Common myeloid progenitor, CD34-positive (primary cell): ENCODE measurements at regions not wholly inside any gene's neighbourhood (a gene's known extent, or its start where the extent isn't known, plus 50 kb on each side); places are given as distances from the start of the nearest gene placed in this dataset.

Experiments used
- CTCF ChIA-PET: fragments of 350-600 bp; sonication (Branson Sonifier 250); formaldehyde crosslinking; loops from one replicate; lab custom pipeline; 2021; ENCODE audit warnings: antibody characterized with exemption; lab: Charles Lee
- POLR2A ChIA-PET: fragments of 350-600 bp; sonication (Branson Sonifier 250); formaldehyde crosslinking; loops from one replicate; lab custom pipeline; 2021; ENCODE audit warnings: antibody characterized with exemption; lab: Charles Lee
- DNase-seq, 3 donors: peaks; one replicate each; pipeline versions ENCODE4 v3.0.0 to v3.0.0-alpha.2; 2013
- H3K27ac ChIP-seq, 2 experiments: 1 replicate in 1 of 2; 2 replicates in 1 of 2; pipeline ENCODE4 v1.7.0; 2013; ENCODE audit warnings: inconsistent platforms in 2 of 2, low read length in 2 of 2, mild to moderate bottlenecking in 2 of 2, low read depth in 1 of 2, moderate library complexity in 1 of 2; ENCODE audit not compliant: severe bottlenecking in 2 of 2, insufficient read depth in 1 of 2, poor library complexity in 1 of 2
- H3K27me3 ChIP-seq, 5 experiments: replicated peaks in 2 of 5; 1 replicate in 3 of 5; 2 replicates in 2 of 5; pipeline versions ENCODE4 v1.6.1 to v1.7.0; 2013; ENCODE audit warnings: low read length in 4 of 5, mild to moderate bottlenecking in 2 of 5, moderate library complexity in 2 of 5, inconsistent platforms in 1 of 5; ENCODE audit not compliant: insufficient read depth in 5 of 5, control insufficient read depth in 4 of 5
- H3K36me3 ChIP-seq, 4 experiments: 1 replicate in 2 of 4; 2 replicates in 2 of 4; pipeline versions ENCODE4 v1.6.1 to v1.7.0; 2013; ENCODE audit warnings: low read length in 3 of 4, control low read depth in 1 of 4, mild to moderate bottlenecking in 1 of 4; ENCODE audit not compliant: control insufficient read depth in 4 of 4, insufficient read depth in 4 of 4
- H3K4me1 ChIP-seq, 4 experiments: 1 replicate in 3 of 4; 2 replicates in 1 of 4; pipeline versions ENCODE4 v1.6.1 to v1.7.1; 2013; ENCODE audit warnings: low read length in 3 of 4, mild to moderate bottlenecking in 3 of 4, control low read depth in 1 of 4, inconsistent platforms in 1 of 4, moderate library complexity in 1 of 4; ENCODE audit not compliant: control insufficient read depth in 4 of 4, insufficient read depth in 4 of 4; ENCODE audit errors: control extremely low read depth in 1 of 4
- H3K4me3 ChIP-seq, 7 experiments: 1 replicate in 4 of 7; 2 replicates in 3 of 7; pipeline versions ENCODE4 v1.5.1 to v1.7.0; 2013; ENCODE audit warnings: mild to moderate bottlenecking in 7 of 7, low read length in 6 of 7, moderate library complexity in 6 of 7, inconsistent platforms in 2 of 7, low read depth in 2 of 7, control low read depth in 1 of 7; ENCODE audit not compliant: insufficient read depth in 4 of 7, control insufficient read depth in 1 of 7; ENCODE audit errors: extremely low read depth in 1 of 7
- H3K9me3 ChIP-seq, 5 experiments: 1 replicate in 4 of 5; 2 replicates in 1 of 5; pipeline versions ENCODE4 v1.6.1 to v1.7.1; 2013; ENCODE audit warnings: low read length in 4 of 5, mild to moderate bottlenecking in 2 of 5, inconsistent platforms in 1 of 5, low read depth in 1 of 5, moderate library complexity in 1 of 5; ENCODE audit not compliant: control insufficient read depth in 4 of 5, insufficient read depth in 2 of 5; ENCODE audit errors: control extremely low read depth in 1 of 5
- WGBS: methylation state at CpG from one replicate; pipeline ENCODE4 v1.1.5; 2013; ENCODE audit not compliant: insufficient coverage; 5-methylcytosine and 5-hydroxymethylcytosine counted together

DNA sequence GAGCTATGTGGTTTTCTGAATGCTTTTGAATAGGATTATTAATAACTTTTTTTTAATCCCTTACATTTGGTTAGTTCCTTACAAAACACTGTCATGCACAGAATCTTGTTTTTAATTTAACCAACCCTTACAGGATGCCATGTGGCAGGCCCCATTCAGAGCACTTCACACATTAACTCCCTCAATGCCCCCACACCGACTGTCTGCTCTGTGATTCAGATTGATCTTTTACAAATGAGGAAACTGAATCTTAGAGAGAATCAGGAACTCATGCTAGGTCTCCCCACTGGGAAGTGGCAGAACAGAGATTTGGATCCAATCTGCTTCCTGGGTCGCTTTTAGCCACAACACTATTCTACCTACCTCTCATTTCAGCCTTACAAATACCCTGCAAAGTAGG, 195.8 kb upstream of the NPVF start:
- H3K27me3 ChIP-seq: no peaks in the 10 kb centered on the region
- CTCF ChIA-PET: no interaction called here
- H3K4me3 ChIP-seq: no peak overlapping the region
- DNase-seq: no peak
- POLR2A ChIA-PET: no interaction called here
- no peak overlapping the region for H3K27ac ChIP-seq
- no peaks in the 10 kb centered on the region for H3K36me3 ChIP-seq
- no peaks in the 10 kb centered on the region for H3K9me3 ChIP-seq
- H3K4me1 ChIP-seq: no peaks in the 10 kb centered on the region
- WGBS: no CpG with 5 or more reads among the region's 2 CpGs

DNA sequence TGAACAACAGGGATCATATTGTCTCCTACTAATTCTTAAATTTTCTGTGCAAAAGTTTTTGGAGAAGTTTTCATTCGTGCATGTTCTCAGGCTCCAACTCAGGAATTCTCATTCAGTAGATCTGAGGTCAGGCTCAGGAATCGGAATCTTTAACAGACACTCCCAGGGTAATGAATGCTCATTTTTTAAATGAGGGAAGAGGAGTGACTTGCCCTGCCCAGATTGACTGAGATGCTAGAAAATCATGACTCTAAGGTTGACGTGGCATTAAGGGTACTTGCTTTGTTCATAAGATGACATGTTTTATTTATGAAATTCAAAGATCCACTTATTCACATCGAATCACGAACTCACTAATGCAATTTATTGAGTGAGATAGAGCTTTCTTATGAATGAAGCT, 196.6 kb upstream of the NPVF start:
- DNase-seq: no peak
- Histone ChIP-seq H3K4me3 (no peak overlapping the region), H3K36me3 (no peaks in the 10 kb centered on the region), H3K27me3 (no peaks in the 10 kb centered on the region), H3K27ac (no peak overlapping the region), H3K9me3 (no peaks in the 10 kb centered on the region), H3K4me1 (no peaks in the 10 kb centered on the region)
- WGBS: no CpG with 5 or more reads among the region's 5 CpGs
- ChIA-PET POLR2A (no interaction called here), CTCF (no interaction called here)

DNA sequence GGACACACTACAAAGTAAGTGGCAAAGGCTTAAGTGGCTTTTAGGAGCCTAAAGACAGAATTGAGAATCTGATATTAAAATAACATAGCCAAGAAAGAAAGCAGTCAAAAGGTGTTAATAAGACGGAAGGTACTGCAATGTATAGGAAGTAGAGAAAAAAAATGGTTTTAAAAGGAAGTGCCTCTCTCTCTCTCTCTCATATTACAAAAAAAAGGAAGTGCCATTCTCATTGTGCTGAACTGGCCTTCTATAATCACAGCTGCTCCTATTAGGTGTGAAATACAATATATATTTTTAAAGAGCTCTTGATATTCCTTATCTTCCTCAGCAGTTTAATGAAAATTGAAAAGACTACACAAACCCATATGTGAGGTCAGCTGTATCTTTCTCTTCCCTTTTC, 199.4 kb upstream of the NPVF start:
- no CpG with 5 or more reads among the region's 1 CpG for whole genome bisulfite sequencing
- no peaks in the 10 kb centered on the region for H3K27me3 ChIP-seq
- CTCF ChIA-PET: interaction anchor here (0.6 to 1.3 kb wide), 2 partner anchors 137 to 151 kb away, joined by 3 read pairs; no protein-coding TSS in a partner anchor
- POLR2A ChIA-PET: no interaction called here
- H3K27ac ChIP-seq: no peak overlapping the region
- H3K4me1 ChIP-seq: no peaks in the 10 kb centered on the region
- H3K36me3 ChIP-seq: no peaks in the 10 kb centered on the region
- DNase-seq: peak; percentile 8 to 36 (median 29)
- no peaks in the 10 kb centered on the region for H3K9me3 ChIP-seq
- H3K4me3 ChIP-seq: no peak overlapping the region

DNA sequence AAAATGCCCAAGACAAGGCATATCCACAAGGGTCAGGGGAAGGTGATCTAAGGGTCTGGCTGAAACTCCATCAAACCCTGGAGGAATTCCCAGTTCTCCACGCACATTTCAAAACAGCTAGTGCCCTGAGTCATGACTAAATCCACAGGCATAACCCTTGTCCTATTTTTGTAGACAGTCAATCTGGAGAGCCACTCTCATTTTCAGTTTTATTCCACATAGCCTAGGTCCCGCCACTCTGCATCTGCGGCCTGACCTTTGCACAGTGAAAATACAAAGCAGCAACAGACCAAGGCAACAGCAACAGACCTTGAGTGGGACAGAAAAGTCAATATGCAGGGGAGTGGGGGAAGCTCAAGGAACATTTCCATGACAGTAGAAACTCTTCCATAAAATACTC, 201.4 kb upstream of the NPVF start:
- Histone ChIP-seq H3K36me3 (no peaks in the 10 kb centered on the region), H3K4me1 (no peaks in the 10 kb centered on the region), H3K27ac (no peak overlapping the region), H3K4me3 (no peak overlapping the region), H3K9me3 (no peaks in the 10 kb centered on the region), H3K27me3 (no peaks in the 10 kb centered on the region)
- POLR2A ChIA-PET: no interaction called here
- WGBS: 89% methylated on average over 1 of the region's 3 CpGs
- CTCF ChIA-PET: interaction anchor here (0.6 to 1.2 kb wide), 2 partner anchors 11 to 40 kb away, joined by 3 read pairs; no protein-coding TSS in a partner anchor
- DNase-seq: no peak

DNA sequence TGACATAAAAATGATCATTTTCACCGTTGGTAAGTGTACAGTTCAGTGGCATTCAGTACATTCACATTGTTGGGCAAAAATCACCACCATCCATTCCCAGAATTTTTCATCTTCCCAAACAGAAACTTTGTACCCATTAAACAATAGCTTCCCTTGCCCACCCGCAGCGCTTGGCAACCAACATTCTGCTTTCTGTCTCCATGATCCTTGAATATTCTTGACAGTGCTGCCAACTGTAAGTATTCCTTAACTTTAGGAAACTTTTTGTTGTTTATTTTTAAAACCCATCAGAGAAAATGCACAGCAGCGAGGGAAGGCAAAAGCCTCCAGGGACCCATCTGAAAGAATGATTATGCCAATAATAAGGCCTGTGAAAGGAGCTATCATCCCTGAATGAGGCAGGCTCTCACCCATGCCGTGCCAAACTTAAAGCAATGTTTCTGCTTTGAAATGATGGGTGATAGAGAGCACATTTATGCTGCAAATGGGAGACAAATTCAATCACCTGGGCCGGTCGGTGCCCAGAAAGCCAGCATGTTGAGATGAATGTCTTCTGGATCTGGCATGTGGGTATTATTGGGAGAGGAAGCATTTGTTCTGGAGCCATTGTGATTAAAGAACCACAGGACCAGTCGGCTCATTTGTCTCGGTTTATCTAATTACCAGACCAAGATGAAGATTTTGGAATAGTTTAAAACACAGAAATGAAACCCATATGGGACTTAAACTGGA, 202.1 kb upstream of the NPVF start:
- H3K4me1 ChIP-seq: no peaks in the 10 kb centered on the region
- H3K36me3 ChIP-seq: no peaks in the 10 kb centered on the region
- H3K27me3 ChIP-seq: no peaks in the 10 kb centered on the region
- WGBS: 80% methylated on average over 2 of the region's 9 CpGs
- no peak overlapping the region for H3K27ac ChIP-seq
- H3K9me3 ChIP-seq: no peaks in the 10 kb centered on the region
- H3K4me3 ChIP-seq: no peak overlapping the region
- DNase-seq: no peak
- POLR2A ChIA-PET: no interaction called here
- CTCF ChIA-PET: interaction anchor here (0.6 to 1.2 kb wide), 2 partner anchors 10 to 41 kb away, joined by 3 read pairs; no protein-coding TSS in a partner anchor

DNA sequence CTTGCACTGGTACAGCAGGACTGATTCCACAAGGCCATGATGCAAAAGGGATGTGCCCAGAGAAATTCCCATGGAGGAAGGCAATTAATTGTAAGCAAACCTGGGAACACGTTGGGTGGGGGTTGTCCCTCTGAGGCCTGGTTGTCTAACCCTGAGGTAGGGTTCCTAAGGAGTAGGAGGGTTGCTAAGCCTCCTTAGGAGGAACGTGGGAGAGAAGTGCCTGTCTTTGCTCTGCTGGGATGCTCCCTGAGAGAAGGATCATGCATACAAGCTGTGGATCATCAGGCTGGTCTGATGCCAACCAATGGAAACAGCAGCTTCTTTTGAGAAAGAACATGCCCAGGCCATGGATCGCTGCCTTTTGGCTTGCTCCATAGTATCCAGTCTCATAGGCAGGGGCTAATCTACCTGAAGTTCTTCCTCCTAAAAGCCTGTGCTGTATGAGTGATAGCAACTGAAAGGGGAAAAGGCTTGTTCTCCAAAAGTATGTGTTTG, 203.7 kb upstream of the NPVF start:
- no peak for DNase-seq
- POLR2A ChIA-PET: no interaction called here
- CTCF ChIA-PET: no interaction called here
- 93% methylated on average over 3 of the region's 3 CpGs for WGBS
- Histone ChIP-seq H3K36me3 (no peaks in the 10 kb centered on the region), H3K9me3 (no peaks in the 10 kb centered on the region), H3K4me3 (no peak overlapping the region), H3K27ac (no peak overlapping the region), H3K4me1 (no peaks in the 10 kb centered on the region), H3K27me3 (no peaks in the 10 kb centered on the region)

DNA sequence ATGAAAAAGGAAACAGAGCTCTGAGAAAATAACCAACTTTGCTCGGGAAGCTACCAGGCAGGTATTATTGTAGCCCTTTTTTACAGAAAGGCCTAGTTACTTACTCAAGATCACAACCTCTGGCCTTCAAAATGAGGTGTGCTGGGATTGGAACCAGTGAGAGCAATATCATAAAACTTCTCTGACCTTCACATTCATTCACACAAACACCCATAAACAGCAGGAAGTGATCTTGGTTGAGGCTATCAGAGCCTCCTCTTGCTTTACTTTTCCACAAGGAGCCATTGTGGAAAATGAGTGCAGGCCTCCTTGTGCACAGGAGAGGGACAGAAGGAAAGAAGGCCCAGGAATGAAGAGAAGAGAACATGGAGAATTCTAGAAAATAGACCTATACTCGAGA, 204.5 kb upstream of the NPVF start:
- no peaks in the 10 kb centered on the region for H3K27me3 ChIP-seq
- no CpG with 5 or more reads among the region's 2 CpGs for WGBS
- no peaks in the 10 kb centered on the region for H3K9me3 ChIP-seq
- no peak overlapping the region for H3K27ac ChIP-seq
- no peak overlapping the region for H3K4me3 ChIP-seq
- ChIA-PET POLR2A (no interaction called here), CTCF (no interaction called here)
- H3K4me1 ChIP-seq: no peaks in the 10 kb centered on the region
- H3K36me3 ChIP-seq: no peaks in the 10 kb centered on the region
- no peak for DNase-seq
